PFSK-1 (cell line): ENCODE measurements at regions not wholly inside any gene's neighbourhood (a gene's known extent, or its start where the extent isn't known, plus 50 kb on each side); places are given as distances from the start of the nearest gene placed in this dataset.

Experiments
- FOXP2 ChIP-seq: optimal IDR thresholded peaks from 2 replicates; pipeline ENCODE3; 2011; ENCODE audit warnings: borderline replicate concordance, control low read depth, inconsistent platforms; ENCODE audit not compliant: insufficient read depth; ENCODE audit errors: extremely low read length, extremely low read depth
- POLR2AphosphoS5 ChIP-seq: IDR thresholded peaks from 2 replicates; pipeline ENCODE4 v1.6.1; 2012; ENCODE audit warnings: low read depth, mild to moderate bottlenecking, control low read depth, low read length, moderate library complexity
- REST ChIP-seq, 2 experiments: IDR thresholded peaks; 2 replicates each; pipeline versions ENCODE4 v1.6.1 to v1.8.0; 2011 to 2012; ENCODE audit warnings: low read depth in 2 of 2, low read length in 2 of 2, control low read depth in 1 of 2, inconsistent platforms in 1 of 2, mild to moderate bottlenecking in 1 of 2, moderate library complexity in 1 of 2; ENCODE audit not compliant: insufficient read depth in 1 of 2
- SIN3A ChIP-seq: IDR thresholded peaks from 2 replicates; pipeline ENCODE4 v1.6.1; 2012; ENCODE audit warnings: mild to moderate bottlenecking, low read length, moderate library complexity, borderline replicate concordance; ENCODE audit not compliant: insufficient read depth
- TAF1 ChIP-seq: IDR thresholded peaks from 2 replicates; pipeline ENCODE4 v1.6.1; 2012; ENCODE audit warnings: low read length, control low read depth, borderline replicate concordance; ENCODE audit not compliant: insufficient read depth

GRCh38 chr3:18837137-18837755 is 311.1 kb upstream of the KCNH8 start:
- TF ChIP-seq TAF1 (no peak), FOXP2 (no peak), REST (IDR thresholded peaks at IDR 0.05; ENCODE audit: insufficient read depth in 1 of 2, low read depth in 2 of 2, low read length in 2 of 2) (no peak), POLR2AphosphoS5 (no peak), SIN3A (no peak)

- TF ChIP-seq SIN3A (no peak), TAF1 (no peak), POLR2AphosphoS5 (no peak), FOXP2 (no peak), REST (IDR thresholded peaks at IDR 0.05; ENCODE audit: insufficient read depth in 1 of 2, low read depth in 2 of 2, low read length in 2 of 2) (no peak)
Observed at GRCh38 chr3:18835021-18835420, 313.3 kb upstream of the KCNH8 start.

- TF ChIP-seq SIN3A: no peak
- no peak for TF ChIP-seq POLR2AphosphoS5
- no peak for TF ChIP-seq REST (IDR thresholded peaks at IDR 0.05; ENCODE audit: insufficient read depth in 1 of 2, low read depth in 2 of 2, low read length in 2 of 2)
- no peak for TF ChIP-seq TAF1
- no peak for TF ChIP-seq FOXP2
Observed at GRCh38 chr3:18830087-18830486, 318.2 kb upstream of the KCNH8 start.

GRCh38 chr3:18828637-18829036 is 319.7 kb upstream of the KCNH8 start:
- TF ChIP-seq SIN3A (no peak), TAF1 (no peak), REST (IDR thresholded peaks at IDR 0.05; ENCODE audit: insufficient read depth in 1 of 2, low read depth in 2 of 2, low read length in 2 of 2) (no peak), FOXP2 (no peak), POLR2AphosphoS5 (no peak)

GRCh38 chr3:18827664-18828063 is 320.6 kb upstream of the KCNH8 start:
- TF ChIP-seq REST (IDR thresholded peaks at IDR 0.05; ENCODE audit: insufficient read depth in 1 of 2, low read depth in 2 of 2, low read length in 2 of 2): no peak
- no peak for TF ChIP-seq FOXP2
- no peak for TF ChIP-seq SIN3A
- TF ChIP-seq POLR2AphosphoS5: no peak
- TF ChIP-seq TAF1: no peak
